LNCaP clone FGC (cell line): ENCODE measurements at regions not wholly inside any gene's neighbourhood (a gene's known extent, or its start where the extent isn't known, plus 50 kb on each side); places are given as distances from the start of the nearest gene placed in this dataset.
"Not testable (repeated sequence)": the region's sequence is repeated elsewhere in the genome, so short reads cannot be mapped to it uniquely, and the experiment has no call there.

Experiments
- DNase-seq: peaks from one replicate; pipeline ENCODE4 v3.0.0-alpha.2; 2011; ENCODE audit warnings: low read depth
- H3K4me3 ChIP-seq: 2 replicates; pipeline ENCODE4 v1.5.1; 2011; ENCODE audit warnings: mild to moderate bottlenecking, low read depth, low read length, control low read depth
- TF ChIP-seq, protein P1 (sequence below): IDR thresholded peaks from 2 replicates; pipeline ENCODE4 v1.5.1; 2012; ENCODE audit warnings: mild to moderate bottlenecking; ENCODE audit not compliant: control insufficient read depth, insufficient read depth; ENCODE audit errors: extremely low read depth

DNA sequence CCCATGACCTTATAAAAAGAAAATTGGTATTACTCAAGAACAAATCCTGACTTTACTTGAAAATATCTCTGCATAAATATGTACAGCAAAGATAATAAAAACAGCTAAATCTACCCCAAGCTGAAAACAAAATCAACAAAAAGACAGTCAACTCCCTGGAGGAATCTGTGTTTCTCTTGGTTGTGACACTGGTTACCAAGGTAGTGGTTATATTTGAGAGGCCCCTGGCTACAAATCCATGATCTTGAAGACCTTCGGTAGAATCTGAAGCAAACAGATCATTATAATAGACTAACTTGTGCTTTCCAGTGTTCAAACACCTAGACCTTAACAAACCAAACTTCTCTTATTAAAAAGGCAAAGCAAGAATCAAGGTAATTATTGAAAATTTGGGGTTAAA, 123.9 kb upstream of the SGCE start:
- DNase-seq = no peak
- TF ChIP-seq, protein P1, sequence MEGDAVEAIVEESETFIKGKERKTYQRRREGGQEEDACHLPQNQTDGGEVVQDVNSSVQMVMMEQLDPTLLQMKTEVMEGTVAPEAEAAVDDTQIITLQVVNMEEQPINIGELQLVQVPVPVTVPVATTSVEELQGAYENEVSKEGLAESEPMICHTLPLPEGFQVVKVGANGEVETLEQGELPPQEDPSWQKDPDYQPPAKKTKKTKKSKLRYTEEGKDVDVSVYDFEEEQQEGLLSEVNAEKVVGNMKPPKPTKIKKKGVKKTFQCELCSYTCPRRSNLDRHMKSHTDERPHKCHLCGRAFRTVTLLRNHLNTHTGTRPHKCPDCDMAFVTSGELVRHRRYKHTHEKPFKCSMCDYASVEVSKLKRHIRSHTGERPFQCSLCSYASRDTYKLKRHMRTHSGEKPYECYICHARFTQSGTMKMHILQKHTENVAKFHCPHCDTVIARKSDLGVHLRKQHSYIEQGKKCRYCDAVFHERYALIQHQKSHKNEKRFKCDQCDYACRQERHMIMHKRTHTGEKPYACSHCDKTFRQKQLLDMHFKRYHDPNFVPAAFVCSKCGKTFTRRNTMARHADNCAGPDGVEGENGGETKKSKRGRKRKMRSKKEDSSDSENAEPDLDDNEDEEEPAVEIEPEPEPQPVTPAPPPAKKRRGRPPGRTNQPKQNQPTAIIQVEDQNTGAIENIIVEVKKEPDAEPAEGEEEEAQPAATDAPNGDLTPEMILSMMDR = no peak
- no peak overlapping the region for H3K4me3 ChIP-seq

DNA sequence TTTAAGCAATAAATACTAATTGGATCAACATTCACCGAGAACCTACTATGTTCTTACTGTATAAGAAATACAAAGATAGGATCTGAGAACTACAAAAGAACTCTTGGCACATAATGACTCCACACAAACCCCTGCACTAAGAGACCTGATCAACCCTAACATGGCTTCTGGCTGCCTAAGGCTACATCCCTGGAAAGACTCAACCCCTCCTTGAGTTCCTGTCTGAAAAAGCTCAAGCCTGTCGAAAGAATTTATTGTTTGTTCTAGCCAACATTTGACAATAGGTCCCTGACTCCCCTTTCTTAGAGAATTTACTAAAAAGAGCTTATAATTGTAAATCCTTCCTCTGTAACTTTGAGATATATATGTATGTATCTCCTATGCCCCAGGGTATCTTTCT, 125.3 kb upstream of the SGCE start:
- no peak for DNase-seq
- TF ChIP-seq, protein P1 = no peak

DNA sequence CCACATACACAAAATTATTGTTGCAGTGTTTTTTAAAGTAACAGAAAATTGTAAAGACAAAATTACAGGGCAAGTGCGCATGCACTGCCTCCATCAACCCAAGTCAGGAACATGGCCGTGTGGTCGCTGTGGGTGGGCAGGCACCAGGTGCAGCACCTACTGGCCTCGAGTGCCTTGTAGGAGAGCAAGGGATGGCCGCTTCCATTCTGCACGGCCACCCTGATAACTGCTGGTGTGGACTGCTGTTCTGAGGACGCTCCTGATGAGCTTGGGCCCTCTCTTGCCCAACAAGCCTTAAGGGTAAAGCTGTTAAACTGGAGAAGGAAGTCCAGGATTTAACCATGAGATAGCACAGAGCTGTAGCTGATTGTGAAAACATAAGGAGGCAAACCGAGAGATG, 124.6 kb upstream of the PPP1R9A start:
- no peak for DNase-seq
- no peak overlapping the region for H3K4me3 ChIP-seq
- TF ChIP-seq, protein P1 = no peak

More for the DNA sequence above, 125.3 kb upstream of the SGCE start:
- H3K4me3 ChIP-seq = no peak overlapping the region

DNA sequence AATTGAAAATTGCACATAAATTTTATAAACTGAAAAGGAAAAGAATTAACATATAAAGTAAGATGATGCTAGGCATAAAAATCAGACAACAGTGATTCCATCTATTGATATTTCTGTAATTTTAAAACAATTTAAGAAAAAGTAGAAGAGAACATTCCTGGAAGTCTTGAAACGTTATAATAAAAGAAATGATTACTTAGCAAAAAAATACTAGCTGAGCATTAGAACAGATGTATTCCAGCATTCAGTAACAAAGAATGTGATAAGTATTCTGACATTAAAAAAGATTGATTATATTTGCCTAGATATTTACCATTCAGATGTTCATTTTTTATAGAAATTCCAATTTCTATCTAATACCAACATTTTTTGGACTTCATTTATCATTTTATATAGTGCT, 120.1 kb upstream of the PPP1R9A start:
- TF ChIP-seq, protein P1 = no peak
- no peak overlapping the region for H3K4me3 ChIP-seq
- DNase-seq = no peak

DNA sequence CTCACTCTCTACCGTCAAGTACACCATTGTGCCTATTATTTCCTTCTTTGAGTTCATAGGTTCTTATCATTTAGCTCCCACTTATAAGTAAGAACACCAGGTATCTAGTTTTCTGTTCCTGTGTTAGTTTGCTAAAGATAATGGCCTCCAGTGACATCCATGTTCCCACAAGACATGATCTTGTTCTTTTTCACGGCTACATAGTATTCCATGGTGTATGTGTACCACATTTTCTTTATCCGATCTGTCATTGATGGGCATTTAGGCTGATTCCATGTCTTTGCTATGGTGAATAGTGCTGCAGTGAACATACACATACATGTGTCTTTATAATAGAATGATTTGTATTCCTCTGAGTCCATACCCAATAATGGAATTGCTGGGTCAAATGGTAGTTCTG, 119.0 kb upstream of the PPP1R9A start:
- not testable (repeated sequence) for DNase-seq, H3K4me3 ChIP-seq

DNA sequence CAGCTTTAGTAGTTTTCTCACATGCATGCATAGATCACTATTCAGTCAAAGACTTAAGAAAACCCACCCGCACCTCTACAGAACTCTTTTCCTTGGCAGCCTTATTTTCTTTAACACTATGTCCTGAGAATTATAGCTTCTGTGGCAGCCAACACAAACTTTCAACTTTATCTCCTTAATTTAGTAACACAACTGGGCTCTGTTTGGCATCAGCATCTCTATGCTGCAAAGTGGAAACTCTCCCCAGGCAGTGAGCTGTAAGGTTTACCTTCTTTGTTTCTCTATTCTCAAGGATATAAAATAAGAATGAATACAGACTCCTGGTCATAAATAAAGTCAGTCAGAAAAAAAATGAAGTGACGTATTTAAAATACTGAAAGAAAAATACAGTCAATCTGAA, 115.2 kb upstream of the PPP1R9A start:
- no peak overlapping the region for H3K4me3 ChIP-seq
- TF ChIP-seq, protein P1 = no peak
- DNase-seq = no peak

DNA sequence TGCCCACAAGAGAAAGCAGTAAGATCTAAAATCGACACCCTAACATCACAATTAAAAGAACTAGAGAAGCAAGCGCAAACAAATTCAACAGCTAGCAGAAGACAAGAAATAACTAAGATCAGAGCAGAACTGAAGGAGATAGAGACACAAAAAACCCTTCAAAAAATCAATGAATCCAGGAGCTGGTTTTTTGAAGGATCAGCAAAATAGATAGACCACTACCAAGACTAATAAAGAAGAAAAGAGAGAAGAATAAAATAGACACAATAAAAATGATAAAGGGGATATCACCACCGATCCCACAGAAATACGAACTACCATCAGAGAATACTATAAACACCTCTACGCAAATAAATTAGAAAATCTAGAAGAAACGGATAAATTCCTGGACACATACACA, 110.0 kb upstream of the PPP1R9A start:
- not testable (repeated sequence) for H3K4me3 ChIP-seq, DNase-seq

DNA sequence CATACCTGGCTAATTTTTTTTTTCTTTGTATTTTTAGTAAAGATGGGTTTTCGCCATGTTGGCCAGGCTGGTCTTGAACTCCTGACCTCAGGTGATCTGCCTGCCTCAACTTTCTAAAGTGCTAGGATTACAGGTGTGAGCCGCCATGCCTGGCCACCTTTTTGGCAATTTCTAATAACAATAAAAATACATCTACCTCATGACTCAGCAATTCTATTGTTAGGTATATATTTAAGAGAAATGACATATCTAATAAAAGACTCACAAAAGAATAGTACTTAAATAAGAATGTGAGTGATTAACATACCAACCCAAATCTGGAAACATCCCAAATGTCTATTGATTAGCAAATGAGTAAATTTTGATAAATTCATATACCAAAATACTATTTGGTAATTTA, 103.6 kb upstream of the PPP1R9A start:
- DNase-seq = no peak
- TF ChIP-seq, protein P1 = no peak
- H3K4me3 ChIP-seq = no peak overlapping the region

DNA sequence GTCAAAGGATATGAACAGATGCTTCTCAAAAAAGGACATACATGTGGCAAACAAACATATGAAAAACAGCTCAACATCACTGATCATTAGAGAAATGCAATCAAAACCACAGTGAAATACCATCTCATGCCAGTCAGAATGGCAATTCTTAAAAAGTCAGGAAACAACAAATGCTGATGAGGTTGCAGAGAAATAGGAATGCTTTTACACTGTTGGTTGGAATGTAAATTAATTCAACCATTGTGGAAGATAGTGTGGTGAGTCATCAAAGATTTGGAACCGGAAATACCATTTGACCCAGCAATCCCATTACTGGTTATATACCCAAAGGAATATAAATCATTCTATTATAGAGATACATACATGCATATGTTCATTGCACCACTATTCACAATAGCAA, 98.7 kb upstream of the PPP1R9A start:
- DNase-seq, H3K4me3 ChIP-seq: not testable (repeated sequence)
